Endodermal cell (in vitro differentiated cells): ENCODE measurements at regions not wholly inside any gene's neighbourhood (a gene's known extent, or its start where the extent isn't known, plus 50 kb on each side); places are given as distances from the start of the nearest gene placed in this dataset.

Source experiments
- DNase-seq: peaks from one replicate; pipeline ENCODE4 v3.0.0-alpha.2; 2017
- H3K27ac ChIP-seq: 2 replicates; pipeline ENCODE4 v1.5.1; 2013; ENCODE audit warnings: mild to moderate bottlenecking, low read depth, low read length, moderate library complexity
- H3K27me3 ChIP-seq: 2 replicates; pipeline ENCODE4 v1.6.1; 2013; ENCODE audit warnings: mild to moderate bottlenecking, low read length, moderate library complexity; ENCODE audit not compliant: insufficient read depth, control insufficient read depth, poor library complexity, severe bottlenecking
- H3K36me3 ChIP-seq: 2 replicates; pipeline ENCODE4 v1.7.0; 2013; ENCODE audit warnings: mild to moderate bottlenecking, low read length, moderate library complexity; ENCODE audit not compliant: control insufficient read depth, insufficient read depth
- H3K4me1 ChIP-seq: one replicate; pipeline ENCODE4 v1.7.0; 2013; ENCODE audit warnings: low read length; ENCODE audit not compliant: control insufficient read depth, insufficient read depth
- H3K4me3 ChIP-seq: 2 replicates; pipeline ENCODE4 v1.5.1; 2013; ENCODE audit warnings: mild to moderate bottlenecking, low read length, moderate library complexity
- H3K9ac ChIP-seq: 2 replicates; pipeline ENCODE4 v1.6.1; 2013; ENCODE audit warnings: mild to moderate bottlenecking, low read length, moderate library complexity; ENCODE audit not compliant: poor library complexity, severe bottlenecking; ENCODE audit errors: extremely low read depth
- H3K9me3 ChIP-seq: 2 replicates; pipeline ENCODE4 v1.6.1; 2013; ENCODE audit warnings: mild to moderate bottlenecking, low read length, moderate library complexity; ENCODE audit not compliant: control insufficient read depth
- H3K27ac Mint-ChIP-seq: 2 replicates; pipeline ENCODE4 v1.8.0; 2020; ENCODE audit warnings: mixed read lengths
- H3K27me3 Mint-ChIP-seq: 2 replicates; pipeline ENCODE4 v1.8.0; 2021; ENCODE audit warnings: mild to moderate bottlenecking, mixed read lengths; ENCODE audit not compliant: insufficient read depth
- H3K36me3 Mint-ChIP-seq: 2 replicates; pipeline ENCODE4 v1.8.0; 2020; ENCODE audit warnings: low read depth, mixed read lengths
- H3K4me1 Mint-ChIP-seq: 2 replicates; pipeline ENCODE4 v1.8.0; 2020; ENCODE audit warnings: mixed read lengths
- H3K4me3 Mint-ChIP-seq: 2 replicates; pipeline ENCODE4 v1.8.0; 2020; ENCODE audit warnings: mild to moderate bottlenecking, moderate library complexity, mixed read lengths
- H3K9me3 Mint-ChIP-seq: 2 replicates; pipeline ENCODE4 v1.8.0; 2020; ENCODE audit warnings: mild to moderate bottlenecking, mixed read lengths
- CTCF ChIP-seq: fragments of 200-600 bp; sonication (generic); conservative IDR thresholded peaks from 2 replicates; pipeline ENCODE4 v1.5.0; 2021; ENCODE audit warnings: antibody characterized with exemption, mild to moderate bottlenecking
- WGBS, 2 experiments: methylation state at CpG; one replicate each; pipeline versions ENCODE4 v1.1.5 to v1.1.7; 2013; ENCODE audit warnings: missing lambda C conversion rate in 2 of 2, mixed read lengths in 1 of 2; ENCODE audit not compliant: insufficient coverage in 1 of 2, insufficient read length in 1 of 2; 5-methylcytosine and 5-hydroxymethylcytosine counted together

GRCh38 chr13:50677687-50678463, 165.6 kb downstream of the DLEU7 start:
- TF ChIP-seq CTCF, result no peak
- no peak overlapping the region for H3K4me3 ChIP-seq
- Mint-ChIP-seq H3K27ac (peak overlapping the region; percentile 16), H3K36me3 (no peaks in the 10 kb centered on the region), H3K9me3 (no peaks in the 10 kb centered on the region), H3K27me3 (peaks cover 7% of the 10 kb centered on the region), H3K4me1 (peaks cover 34% of the 10 kb centered on the region), H3K4me3 (no peak overlapping the region)
- peaks cover 8% of the 10 kb centered on the region for H3K9me3 ChIP-seq
- peak overlapping the region; percentile 26 for H3K27ac ChIP-seq
- H3K36me3 ChIP-seq, result no peaks in the 10 kb centered on the region
- no peak for DNase-seq
- H3K4me1 ChIP-seq, result peaks cover 30% of the 10 kb centered on the region
- WGBS, 2 experiments, result 83 to 94% methylated on average over 8 to 10 of the region's 10 CpGs
- H3K9ac ChIP-seq, result no peak overlapping the region
- H3K27me3 ChIP-seq, result no peaks in the 10 kb centered on the region

GRCh38 chr13:50678464-50679162, 164.9 kb downstream of the DLEU7 start:
- Mint-ChIP-seq H3K27ac (no peak overlapping the region), H3K36me3 (no peaks in the 10 kb centered on the region), H3K4me3 (no peak overlapping the region), H3K4me1 (peaks cover 34% of the 10 kb centered on the region), H3K27me3 (peaks cover 2% of the 10 kb centered on the region), H3K9me3 (no peaks in the 10 kb centered on the region)
- no peak for DNase-seq
- Histone ChIP-seq H3K4me3 (no peak overlapping the region), H3K27ac (peak overlapping the region; percentile 26), H3K9ac (no peak overlapping the region), H3K36me3 (no peaks in the 10 kb centered on the region), H3K9me3 (peaks cover 8% of the 10 kb centered on the region), H3K4me1 (peaks cover 30% of the 10 kb centered on the region), H3K27me3 (no peaks in the 10 kb centered on the region)
- WGBS, 2 experiments, result 86 to 95% methylated on average over 4 to 6 of the region's 6 CpGs
- no peak for TF ChIP-seq CTCF

- H3K4me1 Mint-ChIP-seq, result peaks cover 34% of the 10 kb centered on the region
Measured at GRCh38 chr13:50679321-50679720, 164.2 kb downstream of the DLEU7 start.

More at GRCh38 chr13:50679321-50679720, 164.2 kb downstream of the DLEU7 start:
- DNase-seq, result no peak
- Mint-ChIP-seq H3K27ac (no peak overlapping the region), H3K36me3 (no peaks in the 10 kb centered on the region), H3K27me3 (peaks cover 3% of the 10 kb centered on the region), H3K4me3 (no peak overlapping the region), H3K9me3 (no peaks in the 10 kb centered on the region)
- H3K27me3 ChIP-seq, result no peaks in the 10 kb centered on the region
- H3K9me3 ChIP-seq, result peaks cover 8% of the 10 kb centered on the region
- peaks cover 30% of the 10 kb centered on the region for H3K4me1 ChIP-seq
- TF ChIP-seq CTCF, result no peak
- no peak overlapping the region for H3K27ac ChIP-seq
- H3K9ac ChIP-seq, result no peak overlapping the region
- H3K36me3 ChIP-seq, result no peaks in the 10 kb centered on the region
- H3K4me3 ChIP-seq, result no peak overlapping the region
